NCI-H2081 (cell line): ENCODE measurements at regions not wholly inside any gene's neighbourhood (a gene's known extent, or its start where the extent isn't known, plus 50 kb on each side); places are given as distances from the start of the nearest gene placed in this dataset.
A peak's percentile ranks its signal among the peaks of the same experiment; 100 is the strongest.

ENCODE experiments used
- DNase-seq, 2 experiments: peaks; one replicate each; lab custom pipeline; 2025; lab: John Stamatoyannopoulos, UW

DNA sequence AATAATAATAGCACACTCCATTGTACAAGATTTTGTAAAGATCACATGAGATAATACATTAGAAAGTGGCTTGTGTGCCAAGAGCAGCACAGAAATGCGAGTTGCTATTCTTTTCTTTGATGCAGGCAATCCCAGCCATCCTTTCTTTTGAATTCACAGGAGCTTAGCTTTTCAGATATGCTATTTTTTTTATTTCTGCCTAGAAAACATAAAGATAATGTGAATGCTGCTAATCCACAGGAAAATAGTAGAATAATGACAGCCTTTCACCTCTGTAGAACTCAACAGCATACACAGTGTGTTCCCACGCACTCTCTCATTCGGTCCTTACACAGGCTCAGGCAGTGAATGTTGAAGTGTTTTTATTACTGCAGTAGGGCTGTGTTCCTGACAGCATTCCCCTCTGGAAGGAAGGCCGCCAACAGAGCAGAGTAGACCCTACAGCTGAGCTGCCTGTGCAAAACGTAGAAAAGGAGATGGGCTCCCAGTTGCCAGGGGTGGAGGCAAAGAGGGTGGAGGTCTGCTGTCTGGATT lies 138.8 kb upstream of the TAPT1 start:
- DNase-seq, result no peak

DNA sequence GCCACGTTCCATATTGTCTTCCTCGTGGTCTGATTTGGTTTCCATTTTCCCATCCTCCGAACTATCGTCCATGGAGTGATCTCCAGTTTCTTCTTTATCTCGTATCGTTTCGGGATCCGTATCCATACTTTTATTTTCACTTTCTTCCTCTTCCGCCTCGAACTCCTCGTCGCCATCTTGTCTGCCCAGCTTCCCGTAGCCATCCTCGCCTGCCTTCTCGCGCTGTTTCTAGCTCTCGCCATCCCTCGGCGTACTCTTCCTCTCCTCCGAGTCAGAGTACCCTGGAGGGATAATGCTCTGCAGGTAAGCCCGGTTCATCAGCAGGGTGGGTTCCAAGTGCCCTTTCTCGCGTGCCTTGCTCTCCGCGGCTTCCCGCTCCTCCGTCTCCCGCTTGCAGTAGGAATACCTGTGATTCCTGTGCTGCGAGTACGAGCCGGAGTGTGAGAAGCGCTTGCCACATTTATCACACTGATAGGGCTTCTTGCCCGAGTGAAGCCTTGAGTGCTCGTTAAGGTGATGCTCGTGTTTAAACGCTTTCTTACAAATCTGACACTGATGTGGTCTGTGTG lies 134.5 kb upstream of the TAPT1 start:
- no peak for DNase-seq

DNA sequence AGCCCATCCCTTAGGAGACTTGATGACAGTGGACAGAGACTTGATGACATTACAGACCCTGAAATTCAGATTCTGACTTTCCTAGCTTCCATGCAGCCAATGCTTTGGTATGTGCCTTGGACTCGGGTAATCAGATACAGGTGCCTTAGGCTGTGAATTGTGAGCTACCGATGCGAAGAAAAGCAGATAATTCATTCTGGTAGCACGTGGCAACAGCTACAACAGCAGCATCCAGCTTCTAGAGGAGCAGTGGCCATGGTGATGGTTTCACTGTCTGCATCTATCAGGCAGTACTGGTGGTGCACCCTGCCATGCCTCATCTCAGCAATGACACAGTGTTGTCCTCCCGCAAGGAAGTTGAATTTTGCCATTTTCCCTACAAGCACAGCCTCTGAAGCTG lies 126.9 kb upstream of the TAPT1 start:
- DNase-seq, result no peak

DNA sequence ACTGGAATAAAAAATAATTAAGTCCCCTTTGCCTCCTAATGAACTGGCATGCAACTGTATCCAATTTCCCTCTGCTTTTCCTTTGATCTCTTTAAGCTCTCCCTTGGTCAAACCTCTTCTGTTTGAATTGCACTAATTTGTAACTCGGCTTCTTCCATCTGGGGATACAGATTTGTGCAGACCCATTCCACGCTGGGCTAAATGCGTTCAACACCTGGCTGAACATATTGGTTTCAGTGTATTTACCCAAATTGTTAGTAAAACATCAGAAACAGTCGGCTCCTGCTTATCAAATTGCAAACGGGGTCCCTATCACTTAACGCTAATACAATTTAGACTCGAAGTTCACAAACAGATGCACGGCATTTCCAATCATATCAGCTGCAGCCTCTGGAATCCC lies 124.9 kb upstream of the TAPT1 start:
- no peak for DNase-seq

DNA sequence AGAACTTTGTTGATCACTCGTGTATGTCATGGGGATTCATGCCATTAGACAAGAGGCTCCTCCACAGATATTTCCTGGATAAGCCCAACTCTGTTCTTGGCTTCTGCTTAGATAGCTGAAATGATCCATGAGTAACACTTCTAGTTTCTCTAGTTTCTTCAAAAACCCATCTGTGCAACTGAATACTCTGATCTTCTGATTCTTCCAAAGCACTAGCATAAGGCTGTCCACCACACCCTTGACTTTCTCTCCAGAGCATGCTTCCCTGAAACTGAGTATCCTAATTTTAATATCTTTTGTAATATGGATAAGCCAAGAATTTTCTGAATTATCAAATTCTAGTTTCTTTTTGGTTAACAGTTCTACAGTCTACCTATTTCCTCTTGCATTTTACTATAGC lies 118.6 kb upstream of the TAPT1 start:
- no peak for DNase-seq

DNA sequence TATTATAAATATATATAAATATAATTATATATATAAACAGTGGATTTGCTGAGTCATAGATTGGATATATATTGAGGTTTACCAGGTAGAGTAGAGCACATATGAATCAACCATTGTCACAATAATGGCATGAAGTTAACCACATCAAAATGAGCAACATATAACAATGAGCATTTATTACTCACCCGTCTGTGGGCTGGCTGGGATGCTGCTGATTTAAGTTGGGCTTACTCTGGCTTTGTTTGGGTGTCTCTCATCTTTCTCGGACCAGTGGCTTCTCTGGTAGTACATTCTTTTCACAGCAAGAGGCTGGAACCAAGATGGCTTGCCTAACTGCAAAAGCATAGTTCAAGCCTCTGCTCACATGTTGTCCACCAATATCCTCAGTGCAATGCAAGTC lies 111.7 kb upstream of the TAPT1 start:
- DNase-seq, result no peak

DNA sequence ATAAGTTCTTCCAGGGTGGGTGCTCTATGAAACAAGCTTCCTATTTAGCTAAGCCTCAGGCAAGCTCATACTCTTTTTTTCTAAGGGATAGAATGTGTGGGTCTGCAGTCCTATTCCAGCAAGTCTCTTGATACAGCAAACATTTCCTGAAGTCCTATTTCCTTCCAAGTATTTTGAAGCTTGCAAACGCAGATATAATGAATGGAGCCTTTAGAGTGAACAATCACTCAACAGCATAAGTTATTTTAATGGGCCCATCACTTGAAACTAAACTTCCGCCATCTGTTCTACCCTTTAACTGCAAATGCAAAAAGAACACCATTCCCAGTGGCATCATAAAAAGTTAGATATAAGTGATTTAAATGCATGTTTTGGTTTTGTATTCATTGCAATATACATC lies 108.3 kb upstream of the TAPT1 start:
- DNase-seq, result no peak

DNA sequence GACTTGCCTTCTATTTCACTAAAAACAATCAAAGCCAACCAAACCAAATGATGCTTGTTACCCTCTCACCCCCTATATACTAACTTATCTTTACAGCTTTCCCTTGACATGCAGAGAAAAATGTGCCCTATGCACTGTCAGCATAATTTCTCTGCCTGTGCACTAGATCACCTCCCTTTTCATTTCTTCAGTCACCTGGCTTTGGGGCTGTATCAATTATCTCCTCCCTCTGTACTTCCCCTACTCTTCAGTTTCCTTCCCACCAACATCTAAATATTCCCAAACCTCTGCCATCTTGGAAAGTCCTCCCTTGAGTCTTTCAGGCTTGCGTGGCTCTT lies 103.5 kb upstream of the TAPT1 start:
- DNase-seq, result no peak

DNA sequence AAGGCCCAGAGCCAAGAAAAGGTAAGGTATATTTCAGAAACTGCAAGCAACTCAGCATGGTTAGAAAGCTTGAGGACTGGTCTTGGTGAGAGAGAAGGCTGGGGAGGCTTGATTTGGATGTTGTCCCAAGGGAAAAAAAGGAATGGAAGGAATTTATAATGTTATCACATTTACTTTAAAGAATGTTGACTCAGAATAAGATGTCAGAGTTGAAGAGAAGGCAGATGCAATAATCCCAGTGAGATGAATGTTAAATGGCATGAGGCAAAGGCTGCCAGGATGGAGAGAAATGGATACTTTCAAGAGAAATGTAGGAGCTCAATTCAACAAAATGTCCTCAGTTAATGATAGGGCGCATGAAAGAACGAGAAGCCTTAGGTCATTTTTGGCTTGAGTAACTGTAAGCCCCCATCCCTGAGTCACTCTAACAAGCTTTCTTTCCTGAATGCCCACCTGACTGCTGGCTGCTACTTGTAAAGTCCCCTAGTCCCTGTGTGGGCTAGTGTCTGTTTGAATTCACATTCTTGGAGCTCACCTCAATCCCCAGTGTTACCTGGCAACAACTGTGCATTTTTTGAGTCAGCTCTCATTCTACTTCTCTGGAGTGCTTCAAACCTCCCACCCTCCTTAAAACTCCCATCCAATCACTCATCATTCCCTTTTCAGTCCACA lies 103.0 kb upstream of the TAPT1 start:
- DNase-seq, result no peak

DNA sequence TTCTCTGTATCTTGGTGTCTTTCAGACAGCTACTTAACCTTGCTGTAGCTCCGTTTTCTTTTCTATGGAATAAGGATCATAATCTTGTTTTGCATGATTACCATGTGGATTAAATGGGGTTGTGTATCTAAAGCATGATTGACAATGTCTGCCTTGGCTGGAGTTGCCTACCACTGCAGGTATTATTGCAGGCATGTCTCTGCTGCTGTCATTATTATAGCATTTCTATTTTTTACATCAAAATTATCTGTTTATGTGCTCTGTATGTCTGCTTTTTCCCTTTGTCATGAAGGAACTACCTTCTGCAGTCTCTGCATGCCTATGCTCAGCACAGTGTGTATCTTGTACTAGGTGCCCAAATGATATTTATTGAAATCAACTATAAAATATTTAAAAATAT lies 95.9 kb upstream of the TAPT1 start:
- DNase-seq, result no peak

DNA sequence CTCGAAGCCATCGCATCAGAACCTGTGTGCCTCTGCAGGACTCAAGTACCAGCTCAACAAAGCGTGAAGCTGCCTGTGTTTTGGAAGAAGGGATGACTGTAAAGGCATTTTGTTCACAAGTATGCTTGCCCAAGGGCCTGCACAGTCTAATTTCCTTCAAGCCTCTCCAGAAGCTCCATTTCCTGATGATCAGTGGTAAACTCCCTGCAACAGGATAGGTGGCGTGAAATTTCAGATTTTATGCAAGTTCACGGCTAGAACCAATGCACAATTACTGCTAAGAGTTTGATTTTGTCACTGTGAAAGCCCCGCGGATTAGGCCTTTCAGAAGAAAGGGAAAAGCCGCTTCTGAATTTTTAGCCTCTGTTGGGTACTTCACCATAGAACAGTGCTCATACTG lies 89.2 kb upstream of the TAPT1 start:
- DNase-seq, result no peak

DNA sequence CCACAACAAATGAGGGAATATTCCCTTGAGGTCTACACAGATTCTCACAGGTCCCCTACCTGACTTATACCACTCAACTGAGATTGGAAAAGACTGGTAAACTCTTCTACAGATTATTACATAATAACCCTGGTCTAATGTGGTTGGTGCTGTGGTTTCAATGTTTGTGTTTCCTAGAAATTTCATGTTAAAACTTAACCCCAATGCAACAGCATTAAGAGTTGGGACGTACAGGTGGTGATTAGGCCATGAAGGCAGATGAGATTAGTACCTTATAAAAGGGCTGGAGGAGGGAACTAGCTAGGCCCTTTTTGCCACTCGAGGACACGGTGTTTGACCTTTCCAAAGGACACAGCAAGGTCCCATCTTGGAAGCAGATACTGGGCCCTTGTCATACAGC lies 84.3 kb upstream of the TAPT1 start:
- DNase-seq, result no peak

DNA sequence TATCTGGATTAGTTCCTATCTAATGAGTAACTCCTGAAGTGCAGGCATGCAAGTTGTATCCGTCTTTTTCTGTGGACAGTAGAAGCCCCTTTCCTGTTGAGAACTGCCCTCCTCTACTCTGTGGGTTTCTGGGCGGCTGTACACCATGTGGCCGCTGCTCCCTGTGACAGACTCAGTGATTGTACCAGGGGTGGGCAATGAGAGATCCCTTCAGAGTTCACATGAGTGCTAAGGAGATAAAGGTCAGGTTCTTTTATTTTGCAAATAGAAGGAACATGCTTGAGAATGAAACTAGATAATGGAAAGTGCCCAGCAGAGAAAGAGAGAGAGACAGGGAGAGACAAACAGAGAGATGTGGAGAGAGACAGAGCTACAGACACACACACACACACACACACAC lies 76.4 kb upstream of the TAPT1 start:
- DNase-seq, result no peak

DNA sequence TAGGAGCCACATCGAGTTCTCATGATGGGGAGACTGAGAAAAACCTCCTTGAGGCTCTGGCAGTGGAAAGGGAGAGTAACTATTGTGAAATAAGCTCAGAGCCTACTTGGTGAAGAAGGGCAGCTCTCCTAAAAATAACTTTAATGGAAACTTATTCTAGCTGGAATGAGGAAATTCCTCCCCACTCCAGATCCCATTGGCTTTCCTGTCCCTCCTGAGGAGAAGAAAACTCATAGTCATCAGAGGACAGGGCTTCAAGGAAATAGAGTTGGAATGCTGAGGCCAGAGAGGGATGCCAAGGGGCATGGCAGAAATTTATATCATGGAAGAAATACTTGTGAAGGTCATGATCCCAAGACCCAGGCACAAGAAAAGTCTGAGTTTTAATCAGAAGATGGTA lies 70.7 kb upstream of the TAPT1 start:
- DNase-seq, result no peak

DNA sequence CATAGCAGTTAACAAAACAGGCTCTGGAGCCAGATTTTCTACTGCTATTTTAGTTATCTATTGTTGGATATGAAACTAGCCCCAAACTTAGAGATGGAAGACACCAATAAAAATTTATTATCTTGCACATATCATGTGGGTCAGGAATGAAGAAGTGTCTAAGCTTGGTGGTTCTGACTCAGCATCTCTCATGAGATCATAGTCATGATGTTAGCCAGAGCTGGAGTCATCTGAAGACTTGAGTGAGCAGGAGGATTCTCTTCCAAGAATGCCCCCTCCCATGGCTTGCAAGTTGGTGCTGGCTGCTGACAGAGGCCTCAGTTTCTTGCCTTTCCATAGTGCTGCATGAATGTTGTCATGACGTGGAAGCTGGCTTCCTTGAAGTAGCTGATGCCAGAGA lies 68.2 kb upstream of the TAPT1 start:
- DNase-seq, result no peak

DNA sequence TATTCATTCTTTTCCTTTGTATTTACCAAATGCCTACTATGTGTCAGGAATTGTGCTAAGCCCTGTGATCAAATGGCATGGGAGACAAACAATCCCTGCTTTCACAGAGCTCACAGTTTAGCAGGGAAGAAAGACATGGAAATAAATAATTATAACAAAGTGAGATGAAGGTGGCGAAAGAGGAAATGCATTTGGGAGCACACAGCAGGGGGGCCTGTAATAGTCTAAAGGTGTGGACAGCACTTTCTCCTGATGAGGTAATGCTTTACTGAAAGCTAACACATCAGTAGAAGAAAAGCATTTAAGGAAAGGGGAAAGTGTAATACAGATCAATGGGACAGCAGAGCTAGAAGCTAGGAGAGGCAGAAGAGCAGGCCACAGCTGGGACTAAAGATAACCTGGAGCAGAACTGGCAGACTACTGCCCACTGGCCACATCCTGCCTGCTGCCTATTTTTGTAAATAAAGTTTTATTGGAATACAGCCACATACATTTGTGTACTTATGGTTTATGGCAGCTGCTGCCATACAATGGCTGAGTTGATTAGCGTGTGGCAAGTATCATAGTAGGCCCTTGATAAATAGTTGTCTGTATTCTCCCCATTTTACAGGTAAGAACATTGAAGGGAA lies 67.1 kb upstream of the TAPT1 start:
- DNase-seq, result no peak

DNA sequence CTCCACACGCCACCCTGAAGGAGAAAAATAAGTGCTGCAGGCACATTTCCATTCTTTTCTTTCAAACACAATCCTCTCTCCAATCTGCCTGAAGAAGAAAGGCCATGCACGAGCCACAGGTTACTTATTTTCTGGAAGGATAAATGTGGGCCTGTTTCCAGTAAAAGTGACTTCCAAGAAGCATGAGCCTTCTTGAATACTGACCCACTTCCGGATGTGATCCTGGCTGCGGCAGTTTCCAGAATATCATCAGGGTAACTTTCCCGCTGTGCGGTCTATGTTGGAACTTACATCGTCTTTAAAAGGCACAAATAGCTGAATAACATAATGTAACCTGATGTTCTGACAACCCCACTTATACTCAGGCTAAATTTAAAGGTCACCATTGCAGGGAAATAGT lies 66.3 kb upstream of the TAPT1 start:
- no peak for DNase-seq

DNA sequence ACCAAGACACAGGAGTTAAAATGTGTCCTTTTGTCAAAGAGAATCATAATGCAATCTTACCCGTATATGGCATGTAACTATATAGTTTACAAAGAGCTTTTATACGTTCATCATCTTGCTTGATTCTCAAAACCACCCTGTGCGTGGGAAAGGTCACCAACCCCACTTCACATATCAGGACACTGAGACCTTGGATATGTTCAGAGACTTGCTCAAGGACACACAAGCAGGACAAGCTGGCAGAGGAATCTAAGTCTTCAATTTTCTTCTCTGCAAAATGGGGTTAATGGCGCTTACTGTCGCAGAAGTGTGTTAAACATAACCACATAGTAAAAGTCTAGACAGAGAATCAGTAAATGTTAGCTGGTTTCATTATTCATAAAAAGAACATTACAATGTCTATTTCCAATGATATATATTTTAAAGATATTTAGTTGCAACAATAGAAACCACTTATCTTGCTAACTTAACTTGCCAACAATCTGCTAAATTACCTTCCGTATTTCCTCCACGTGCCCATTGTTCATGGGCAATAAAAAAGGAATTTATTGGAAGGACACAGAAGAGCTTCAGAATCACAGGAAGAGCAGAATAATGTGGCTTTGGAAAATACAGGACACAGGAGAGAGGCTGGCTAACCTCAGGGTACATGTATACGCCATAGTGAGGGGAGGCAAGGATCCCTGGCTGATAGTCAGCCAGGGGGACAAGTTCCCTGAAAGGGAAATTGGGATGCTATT lies 64.6 kb upstream of the TAPT1 start:
- no peak for DNase-seq

DNA sequence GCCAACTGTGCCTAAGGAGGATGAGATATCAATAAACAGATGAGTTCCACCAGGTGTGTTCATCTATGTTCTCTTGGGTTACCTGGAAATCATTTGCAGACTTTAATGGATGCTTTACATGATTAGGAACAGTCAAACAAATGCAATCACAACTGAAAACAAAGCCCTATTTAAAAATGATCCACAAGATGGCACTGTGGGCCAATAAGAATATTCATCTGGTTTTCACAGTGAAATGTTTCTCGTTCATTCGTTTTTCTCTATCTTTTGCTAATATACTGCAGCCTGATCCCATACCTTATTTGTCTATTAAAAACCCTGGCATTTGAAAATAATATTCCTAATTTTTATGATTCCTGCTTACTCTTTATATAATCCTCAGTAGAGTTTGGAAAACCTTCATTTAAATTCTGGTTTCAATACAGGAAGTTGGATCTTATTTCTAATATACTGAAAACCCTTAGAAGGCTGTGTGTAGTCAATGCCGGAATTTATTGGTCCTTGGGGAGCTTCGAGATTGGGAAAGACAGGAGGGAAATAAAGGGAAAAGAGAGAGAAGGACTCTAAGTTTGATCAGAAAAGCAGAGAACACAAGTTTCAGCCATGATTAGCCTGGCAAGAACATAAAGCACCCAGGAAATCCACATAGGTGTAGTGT lies 63.8 kb upstream of the TAPT1 start:
- peak; percentile 27 to 47 for DNase-seq

DNA sequence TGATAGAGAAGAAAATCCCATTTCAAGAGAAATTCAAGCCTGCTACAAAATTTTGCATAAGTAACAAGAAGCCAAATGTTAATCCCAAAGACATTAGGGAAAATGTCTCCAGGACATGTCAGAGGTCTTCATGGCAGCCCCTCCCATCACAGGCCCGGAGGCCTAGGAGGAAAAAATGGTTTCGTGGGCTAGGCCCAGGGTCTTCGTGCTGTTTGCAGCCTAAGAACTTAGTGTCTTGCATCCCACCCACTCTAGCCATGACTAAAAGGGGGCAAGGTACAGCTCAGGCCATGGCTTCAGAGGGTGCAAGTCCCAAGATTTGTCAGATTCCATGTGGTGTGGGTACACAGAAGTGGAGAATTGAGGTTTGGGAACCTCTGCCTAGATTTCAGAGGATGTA lies 57.8 kb upstream of the TAPT1 start:
- no peak for DNase-seq

DNA sequence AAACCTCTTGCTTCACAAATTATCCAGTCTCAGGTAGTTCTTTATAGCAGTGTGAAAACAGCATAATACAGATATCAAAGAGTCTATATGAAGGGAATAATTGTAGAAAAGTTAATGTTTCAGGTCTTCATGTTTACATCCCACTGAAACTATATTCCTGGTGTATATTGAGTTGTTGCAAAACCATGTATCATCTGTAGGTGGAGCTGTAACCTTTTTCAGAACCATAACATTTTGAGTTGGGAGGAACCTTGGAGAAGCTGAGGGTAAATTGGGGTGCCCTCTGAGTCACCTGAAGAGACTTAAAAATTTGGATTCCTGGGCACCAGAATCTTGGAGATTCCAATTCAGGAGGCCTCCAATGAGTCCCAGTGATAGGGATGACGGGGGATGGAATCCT lies 51.9 kb upstream of the TAPT1 start:
- no peak for DNase-seq
